ENCODE measurements at regions not wholly inside any gene's neighbourhood (a gene's known extent, or its start where the extent isn't known, plus 50 kb on each side); places are given as distances from the start of the nearest gene placed in this dataset.

DNA sequence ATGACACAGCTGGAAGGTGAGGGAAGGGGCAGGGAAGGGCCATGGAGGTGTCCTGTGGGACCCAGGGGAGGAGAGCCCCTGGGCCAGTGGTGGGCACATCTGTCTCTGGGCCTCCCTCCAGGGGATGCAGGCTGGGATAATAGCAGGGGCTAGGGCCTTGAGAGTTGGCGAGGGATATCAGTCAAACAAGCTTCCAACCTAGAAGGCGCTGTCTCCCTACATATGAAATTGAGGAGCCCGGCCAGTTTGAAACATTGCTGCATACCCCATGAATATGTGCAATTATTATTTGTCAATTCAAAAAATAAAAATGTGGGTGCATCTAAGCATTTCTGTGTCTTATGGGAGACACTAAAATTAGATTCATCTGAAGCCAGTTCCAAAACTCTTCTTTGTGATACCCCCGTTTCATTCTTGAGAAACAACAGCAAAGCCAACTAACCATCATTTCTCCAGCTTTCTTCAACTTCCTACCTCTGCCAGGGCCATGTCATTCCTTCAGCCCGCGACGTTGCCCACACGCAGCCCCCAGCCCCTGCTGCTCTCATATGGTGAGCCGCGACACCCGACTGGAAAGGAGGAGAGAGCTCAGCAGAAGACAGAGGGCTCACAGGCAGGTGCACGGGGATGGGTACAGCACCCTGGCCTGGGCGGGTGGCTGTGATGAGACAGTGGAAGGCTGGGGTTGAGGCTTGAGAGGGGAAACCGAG lies 418.7 kb downstream of the GLRX3 start:
- TF ChIP-seq POLR2AphosphoS5 (IDR thresholded peaks at IDR 0.05; ENCODE audit: low read depth, low read length), result no peak
- TF ChIP-seq, protein P1, sequence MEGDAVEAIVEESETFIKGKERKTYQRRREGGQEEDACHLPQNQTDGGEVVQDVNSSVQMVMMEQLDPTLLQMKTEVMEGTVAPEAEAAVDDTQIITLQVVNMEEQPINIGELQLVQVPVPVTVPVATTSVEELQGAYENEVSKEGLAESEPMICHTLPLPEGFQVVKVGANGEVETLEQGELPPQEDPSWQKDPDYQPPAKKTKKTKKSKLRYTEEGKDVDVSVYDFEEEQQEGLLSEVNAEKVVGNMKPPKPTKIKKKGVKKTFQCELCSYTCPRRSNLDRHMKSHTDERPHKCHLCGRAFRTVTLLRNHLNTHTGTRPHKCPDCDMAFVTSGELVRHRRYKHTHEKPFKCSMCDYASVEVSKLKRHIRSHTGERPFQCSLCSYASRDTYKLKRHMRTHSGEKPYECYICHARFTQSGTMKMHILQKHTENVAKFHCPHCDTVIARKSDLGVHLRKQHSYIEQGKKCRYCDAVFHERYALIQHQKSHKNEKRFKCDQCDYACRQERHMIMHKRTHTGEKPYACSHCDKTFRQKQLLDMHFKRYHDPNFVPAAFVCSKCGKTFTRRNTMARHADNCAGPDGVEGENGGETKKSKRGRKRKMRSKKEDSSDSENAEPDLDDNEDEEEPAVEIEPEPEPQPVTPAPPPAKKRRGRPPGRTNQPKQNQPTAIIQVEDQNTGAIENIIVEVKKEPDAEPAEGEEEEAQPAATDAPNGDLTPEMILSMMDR (IDR thresholded peaks at IDR 0.05), result no peak
- TF ChIP-seq, protein P2, sequence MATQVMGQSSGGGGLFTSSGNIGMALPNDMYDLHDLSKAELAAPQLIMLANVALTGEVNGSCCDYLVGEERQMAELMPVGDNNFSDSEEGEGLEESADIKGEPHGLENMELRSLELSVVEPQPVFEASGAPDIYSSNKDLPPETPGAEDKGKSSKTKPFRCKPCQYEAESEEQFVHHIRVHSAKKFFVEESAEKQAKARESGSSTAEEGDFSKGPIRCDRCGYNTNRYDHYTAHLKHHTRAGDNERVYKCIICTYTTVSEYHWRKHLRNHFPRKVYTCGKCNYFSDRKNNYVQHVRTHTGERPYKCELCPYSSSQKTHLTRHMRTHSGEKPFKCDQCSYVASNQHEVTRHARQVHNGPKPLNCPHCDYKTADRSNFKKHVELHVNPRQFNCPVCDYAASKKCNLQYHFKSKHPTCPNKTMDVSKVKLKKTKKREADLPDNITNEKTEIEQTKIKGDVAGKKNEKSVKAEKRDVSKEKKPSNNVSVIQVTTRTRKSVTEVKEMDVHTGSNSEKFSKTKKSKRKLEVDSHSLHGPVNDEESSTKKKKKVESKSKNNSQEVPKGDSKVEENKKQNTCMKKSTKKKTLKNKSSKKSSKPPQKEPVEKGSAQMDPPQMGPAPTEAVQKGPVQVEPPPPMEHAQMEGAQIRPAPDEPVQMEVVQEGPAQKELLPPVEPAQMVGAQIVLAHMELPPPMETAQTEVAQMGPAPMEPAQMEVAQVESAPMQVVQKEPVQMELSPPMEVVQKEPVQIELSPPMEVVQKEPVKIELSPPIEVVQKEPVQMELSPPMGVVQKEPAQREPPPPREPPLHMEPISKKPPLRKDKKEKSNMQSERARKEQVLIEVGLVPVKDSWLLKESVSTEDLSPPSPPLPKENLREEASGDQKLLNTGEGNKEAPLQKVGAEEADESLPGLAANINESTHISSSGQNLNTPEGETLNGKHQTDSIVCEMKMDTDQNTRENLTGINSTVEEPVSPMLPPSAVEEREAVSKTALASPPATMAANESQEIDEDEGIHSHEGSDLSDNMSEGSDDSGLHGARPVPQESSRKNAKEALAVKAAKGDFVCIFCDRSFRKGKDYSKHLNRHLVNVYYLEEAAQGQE (IDR thresholded peaks at IDR 0.05; ENCODE audit: insufficient read depth in 1 of 2, low read depth in 2 of 2, low read length in 1 of 2), result no peak
- no peak for TF ChIP-seq SIN3A (IDR thresholded peaks at IDR 0.05; ENCODE audit: borderline replicate concordance, insufficient read depth, low read depth, low read length)
- TF ChIP-seq TCF7L2 (IDR thresholded peaks at IDR 0.05; ENCODE audit: low read depth, low read length), result no peak
